Activated naive CD4-positive, alpha-beta T cell treated with anti-CD3 and anti-CD28 coated beads, Interleukin-2, amount 50 U/mL, for 72 hours (primary cell): ENCODE measurements at regions not wholly inside any gene's neighbourhood (a gene's known extent, or its start where the extent isn't known, plus 50 kb on each side); places are given as distances from the start of the nearest gene placed in this dataset.
"Not testable (repeated sequence)": the region's sequence is repeated elsewhere in the genome, so short reads cannot be mapped to it uniquely, and the experiment has no call there.

ENCODE experiments used
- ATAC-seq, 2 donors: fragments of 150-1000 bp; cut with Tn5 transposase; 2 replicates each; pipeline ENCODE4 v1.10.0; 2021; ENCODE audit warnings: mild to moderate bottlenecking in 2 of 2, moderate library complexity in 2 of 2
- DNase-seq, 2 donors: peaks; one replicate each; pipeline ENCODE4 v3.0.0; 2021 to 2022; ENCODE audit warnings: low spot score in 2 of 2
- H3K27ac Mint-ChIP-seq, 2 donors: one replicate each; pipeline ENCODE4 v1.8.0; 2022; ENCODE audit warnings: mild to moderate bottlenecking in 2 of 2, mixed read lengths in 2 of 2
- H3K36me3 Mint-ChIP-seq, 2 donors: one replicate each; pipeline ENCODE4 v1.8.0; 2022; ENCODE audit warnings: mixed read lengths in 2 of 2
- H3K9me3 Mint-ChIP-seq, 2 donors: one replicate each; pipeline ENCODE4 v1.8.0; 2022; ENCODE audit warnings: mixed read lengths in 2 of 2

DNA sequence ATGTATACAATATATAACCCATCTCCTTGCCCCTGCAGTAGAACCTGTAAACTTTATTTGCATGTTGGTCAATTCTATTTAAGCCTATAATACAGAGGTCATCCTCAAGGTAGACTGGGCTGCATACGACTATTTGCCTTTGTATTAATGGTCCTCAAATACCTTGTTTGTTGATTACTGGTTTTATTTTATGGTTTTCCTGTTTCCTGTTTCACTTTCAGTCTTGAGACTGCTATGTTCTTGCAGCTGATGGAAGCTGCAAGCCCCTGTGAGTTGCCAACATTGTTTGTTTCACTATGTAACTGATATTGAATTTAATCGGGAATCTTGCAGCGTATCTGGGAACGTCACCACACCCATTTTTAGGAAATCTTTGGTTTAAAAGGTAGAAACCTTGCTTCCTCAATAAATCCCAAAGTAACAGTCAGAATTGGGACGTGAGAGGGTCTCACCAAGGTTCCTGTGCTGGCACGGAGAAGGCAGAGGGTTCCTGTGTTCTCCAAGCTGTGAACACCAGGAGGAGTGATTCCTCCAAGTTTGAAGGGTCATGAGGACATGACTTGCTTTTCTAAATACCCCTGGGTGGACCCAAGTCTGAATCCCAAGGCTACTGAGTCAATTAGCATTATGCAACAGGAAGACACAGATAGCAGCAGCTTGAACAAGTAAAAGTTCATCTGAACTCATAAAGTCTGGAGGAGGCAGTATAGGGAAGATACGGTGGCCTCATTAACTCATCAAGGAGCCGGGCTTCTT is 110.6 kb upstream of the PNPLA4 start:
- Mint-ChIP-seq H3K9me3 (no peaks in the 10 kb centered on the region), H3K27ac (no peak overlapping the region), H3K36me3 (no peaks in the 10 kb centered on the region)
- DNase-seq = no peak
- ATAC-seq = no peak

DNA sequence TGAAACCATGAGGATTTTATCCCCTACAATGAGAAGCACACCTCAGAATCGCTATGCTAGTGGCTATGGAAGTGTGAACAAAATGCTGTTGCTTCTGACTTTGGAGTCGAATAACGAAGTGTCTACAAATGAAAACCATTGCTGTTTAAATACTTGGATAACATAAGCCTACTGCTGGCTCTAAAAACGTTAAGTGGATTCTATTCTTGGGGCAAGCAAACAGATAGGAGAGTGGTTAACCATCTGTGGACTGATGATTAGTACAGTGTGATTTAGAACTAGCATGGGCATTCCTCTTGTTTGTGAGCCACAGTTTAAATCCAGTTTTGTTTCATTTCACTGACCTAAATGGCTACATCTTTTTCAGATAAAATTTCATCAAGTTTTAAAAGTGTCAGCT is 109.7 kb upstream of the PNPLA4 start:
- H3K27ac Mint-ChIP-seq = no peak overlapping the region
- DNase-seq (no peak), ATAC-seq (no peak)
- H3K36me3 Mint-ChIP-seq = no peaks in the 10 kb centered on the region
- H3K9me3 Mint-ChIP-seq = no peaks in the 10 kb centered on the region

DNA sequence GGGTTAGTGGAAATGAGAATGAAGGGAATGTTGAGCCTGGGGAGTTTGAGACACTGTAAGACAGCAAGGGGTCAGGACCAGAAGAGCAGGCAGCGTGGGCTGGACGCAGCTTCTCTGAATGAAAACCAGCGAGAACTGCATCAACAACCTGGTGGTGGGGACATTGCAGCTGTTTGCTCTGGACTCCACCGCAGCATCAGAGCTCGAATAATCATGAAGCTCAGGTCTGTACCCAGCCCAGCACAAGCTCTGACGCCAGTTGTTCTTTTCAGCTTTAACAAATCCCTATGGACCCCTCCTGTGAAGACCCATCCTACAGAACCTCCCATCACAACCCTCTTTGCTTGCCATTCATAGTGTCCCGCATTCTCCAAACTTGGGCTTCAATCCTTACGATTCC is 106.8 kb upstream of the PNPLA4 start:
- Mint-ChIP-seq H3K36me3 (no peaks in the 10 kb centered on the region), H3K9me3 (no peaks in the 10 kb centered on the region), H3K27ac (no peak overlapping the region)
- ATAC-seq (no peak), DNase-seq (no peak)

DNA sequence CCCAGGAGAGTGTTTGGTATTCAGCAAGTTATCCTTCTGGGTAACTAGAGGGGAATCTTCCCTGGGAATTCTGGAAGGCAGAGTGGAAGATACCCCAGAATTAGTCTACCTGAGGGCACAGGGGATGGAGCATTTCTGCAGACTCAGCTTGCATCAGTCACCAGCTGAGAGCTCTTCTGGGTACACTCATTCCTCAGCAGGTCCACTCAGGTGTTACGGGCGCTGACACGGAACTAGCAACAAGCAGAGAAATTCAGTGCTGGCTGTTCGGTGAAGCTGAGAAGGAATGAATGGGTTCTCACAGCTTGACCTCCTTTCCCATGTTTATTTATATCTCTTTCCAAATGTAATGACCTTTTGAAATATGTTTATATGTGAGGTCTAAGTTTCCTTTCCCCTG is 106.0 kb upstream of the PNPLA4 start:
- no peak for ATAC-seq
- Mint-ChIP-seq H3K9me3 (no peaks in the 10 kb centered on the region), H3K36me3 (no peaks in the 10 kb centered on the region), H3K27ac (no peak overlapping the region)
- DNase-seq = no peak

DNA sequence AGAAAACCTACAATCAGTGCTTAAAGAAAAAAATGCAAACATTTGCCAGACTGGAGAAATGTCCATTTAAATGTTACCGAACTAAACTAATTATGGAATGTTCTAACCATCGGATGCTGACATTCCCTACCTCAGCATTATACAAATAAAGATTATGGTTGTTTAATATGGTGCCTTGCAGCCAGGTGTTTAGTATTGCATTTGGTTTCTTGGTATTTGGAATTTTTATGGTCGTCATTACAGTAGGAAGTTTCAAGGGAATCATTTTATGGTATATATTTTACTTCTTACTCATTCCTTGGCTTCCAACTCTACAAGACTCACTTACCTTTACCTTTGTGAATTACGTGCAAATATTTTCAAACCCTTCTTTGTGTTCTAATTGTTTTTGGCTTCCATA is 103.1 kb upstream of the PNPLA4 start:
- ATAC-seq (no peak), DNase-seq (no peak)
- H3K36me3 Mint-ChIP-seq = no peaks in the 10 kb centered on the region
- no peak overlapping the region for H3K27ac Mint-ChIP-seq
- H3K9me3 Mint-ChIP-seq = no peaks in the 10 kb centered on the region

DNA sequence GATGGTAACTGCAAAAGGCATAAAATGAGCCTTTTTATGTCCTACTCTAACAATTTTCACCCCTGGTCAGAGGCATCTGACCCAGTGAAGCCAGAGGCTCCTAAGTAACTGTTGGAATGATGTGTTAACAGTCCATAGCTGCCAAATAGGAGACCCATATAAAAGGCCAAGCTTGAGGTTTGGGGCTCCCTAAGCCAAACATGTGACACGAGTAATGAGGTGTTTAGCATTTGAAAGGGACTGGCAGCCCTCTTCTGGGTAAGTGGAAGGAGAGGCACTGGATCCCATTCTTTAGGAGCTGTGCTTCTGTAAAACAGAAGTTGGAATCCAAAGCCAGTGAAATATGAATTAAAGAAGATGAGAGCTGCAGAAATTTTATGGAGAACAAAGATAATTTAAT is 100.6 kb upstream of the PNPLA4 start:
- ATAC-seq (no peak), DNase-seq (no peak)
- H3K36me3 Mint-ChIP-seq = no peaks in the 10 kb centered on the region

DNA sequence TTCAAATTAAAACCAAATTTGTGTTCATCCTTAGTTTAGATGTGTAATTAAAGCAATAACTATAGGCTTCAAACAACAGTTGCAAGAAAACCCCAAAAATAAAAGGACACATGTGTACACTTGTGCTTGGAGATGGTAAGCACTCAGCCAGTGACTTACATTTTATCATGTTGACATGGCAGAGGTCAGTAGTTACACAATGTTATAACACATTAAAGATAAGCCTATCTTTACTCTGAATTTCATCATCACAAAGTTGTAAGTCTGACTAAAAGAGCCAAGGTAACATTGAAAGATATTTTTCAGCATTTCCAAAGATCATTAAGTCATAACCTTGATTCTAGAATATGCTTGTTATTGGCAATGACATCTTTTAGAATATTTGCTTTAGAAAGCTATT is 98.5 kb upstream of the PNPLA4 start:
- ATAC-seq = no peak
- Mint-ChIP-seq H3K27ac (no peak overlapping the region), H3K36me3 (no peaks in the 10 kb centered on the region), H3K9me3 (no peaks in the 10 kb centered on the region)
- DNase-seq = no peak

More for the DNA sequence above, 100.6 kb upstream of the PNPLA4 start:
- H3K9me3 Mint-ChIP-seq = no peaks in the 10 kb centered on the region
- no peak overlapping the region for H3K27ac Mint-ChIP-seq

DNA sequence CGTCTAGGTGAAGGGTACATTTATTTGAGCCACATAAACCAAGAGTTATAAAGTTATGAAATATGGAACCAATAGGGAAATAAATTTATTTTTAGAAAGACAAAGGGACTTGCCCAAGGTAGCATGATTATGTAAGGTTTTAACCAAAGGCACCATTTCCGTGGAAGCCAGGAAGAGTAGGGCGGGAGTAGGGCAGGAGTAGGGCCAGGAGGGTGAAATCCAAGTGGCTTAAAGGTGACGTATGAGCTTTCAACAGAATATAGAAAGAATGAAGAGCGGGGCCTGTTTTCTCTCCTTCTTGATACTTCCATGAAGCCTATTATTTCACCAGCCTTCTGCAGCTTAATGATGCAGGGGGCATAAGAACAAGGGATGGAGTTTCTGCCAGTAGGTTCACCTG is 91.7 kb upstream of the PNPLA4 start:
- DNase-seq (no peak), ATAC-seq (no peak)
- Mint-ChIP-seq H3K36me3 (no peaks in the 10 kb centered on the region), H3K9me3 (no peaks in the 10 kb centered on the region), H3K27ac (no peak overlapping the region)

DNA sequence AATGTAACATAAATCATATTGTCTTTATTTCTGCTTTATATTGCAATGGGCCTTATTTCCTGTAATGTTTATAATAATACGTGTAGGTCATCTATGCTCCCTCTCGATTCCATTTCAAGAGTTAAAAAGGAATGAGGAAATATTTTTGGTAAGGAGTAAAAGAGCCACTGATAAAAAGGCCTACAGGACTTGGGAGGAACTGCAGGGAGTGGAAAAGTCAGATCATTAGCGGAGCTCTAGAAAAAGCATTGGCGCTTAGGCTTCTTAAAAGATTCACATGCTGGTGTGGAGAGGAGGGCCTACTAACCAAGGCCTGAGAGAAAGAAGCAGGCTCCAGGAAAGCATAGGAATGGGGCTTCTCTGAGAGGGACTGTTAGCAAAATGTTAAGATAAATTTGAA is 82.9 kb upstream of the PNPLA4 start:
- no peak for ATAC-seq
- H3K9me3 Mint-ChIP-seq = no peaks in the 10 kb centered on the region
- DNase-seq = no peak
- H3K36me3 Mint-ChIP-seq = no peaks in the 10 kb centered on the region
- H3K27ac Mint-ChIP-seq = no peak overlapping the region

DNA sequence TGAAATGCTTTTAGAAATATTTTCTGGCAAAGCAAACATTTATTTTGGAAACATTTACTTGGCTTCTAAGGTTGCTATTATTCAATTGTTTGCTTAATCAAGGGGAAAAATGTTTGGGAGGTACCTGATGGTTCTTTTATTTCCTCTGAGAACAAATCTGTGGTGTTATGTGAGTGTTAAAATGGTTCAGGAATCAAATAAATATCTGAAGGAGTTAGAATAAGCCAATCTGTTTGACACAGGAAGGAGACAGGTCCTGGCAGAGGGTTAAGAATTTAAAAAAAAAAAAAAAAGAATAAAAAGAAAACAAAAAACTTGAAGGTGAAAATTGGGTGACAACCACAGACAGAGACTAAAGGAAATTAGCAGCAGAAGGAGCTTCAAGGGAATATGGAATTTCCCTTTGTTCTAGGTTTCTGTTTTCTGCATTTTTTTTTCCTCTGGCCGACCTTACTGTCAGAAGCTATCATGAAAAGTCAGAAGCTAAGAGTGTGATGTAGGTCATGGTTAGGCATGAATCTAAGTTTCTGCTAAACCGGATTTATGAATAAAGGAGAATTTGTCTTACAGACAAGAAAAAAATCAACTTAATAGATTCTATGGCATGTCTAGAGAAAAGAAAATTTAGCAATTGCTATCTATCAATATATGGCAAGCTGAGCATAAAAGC is 78.6 kb upstream of the PNPLA4 start:
- DNase-seq (no peak), ATAC-seq (no peak)
- Mint-ChIP-seq H3K9me3 (no peaks in the 10 kb centered on the region), H3K36me3 (no peaks in the 10 kb centered on the region), H3K27ac (no peak overlapping the region)

DNA sequence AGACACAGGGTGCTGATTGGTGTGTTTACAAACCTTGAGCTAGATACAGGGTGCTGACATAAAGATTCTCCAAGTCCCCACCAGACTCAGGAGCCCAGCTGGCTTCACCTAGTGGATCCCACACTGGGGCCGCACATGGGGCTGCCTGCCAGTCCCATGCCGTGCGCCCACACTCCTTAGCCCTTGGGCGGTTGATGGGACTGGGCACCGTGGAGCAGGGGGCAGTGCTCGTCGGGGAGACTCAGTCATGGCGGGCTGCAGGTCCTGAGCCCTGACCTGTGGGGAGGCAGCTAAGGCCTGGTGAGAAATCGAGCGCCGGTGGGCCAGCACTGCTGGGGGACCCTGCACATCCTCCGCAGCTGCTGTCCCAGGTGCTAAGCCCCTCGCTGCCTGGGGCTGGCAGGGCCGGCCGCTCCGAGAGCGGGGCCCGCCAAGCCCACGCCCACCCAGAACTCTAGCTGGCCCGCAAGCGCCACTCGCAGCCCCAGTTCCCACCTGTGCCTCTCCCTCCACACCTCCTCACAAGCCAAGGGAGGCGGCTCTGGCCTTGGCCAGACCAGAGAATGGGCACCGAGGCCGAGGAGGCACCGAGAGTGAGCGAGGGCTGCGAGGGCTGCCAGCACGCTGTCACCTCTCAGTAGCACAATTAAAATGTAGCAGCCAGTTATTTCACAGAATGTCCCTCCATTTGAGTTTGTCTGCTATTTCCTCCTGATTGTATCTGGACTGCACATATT is 76.1 kb upstream of the PNPLA4 start:
- ATAC-seq = no peak
- no peaks in the 10 kb centered on the region for H3K36me3 Mint-ChIP-seq
- H3K9me3 Mint-ChIP-seq = no peaks in the 10 kb centered on the region
- H3K27ac Mint-ChIP-seq = no peak overlapping the region
- DNase-seq = no peak

DNA sequence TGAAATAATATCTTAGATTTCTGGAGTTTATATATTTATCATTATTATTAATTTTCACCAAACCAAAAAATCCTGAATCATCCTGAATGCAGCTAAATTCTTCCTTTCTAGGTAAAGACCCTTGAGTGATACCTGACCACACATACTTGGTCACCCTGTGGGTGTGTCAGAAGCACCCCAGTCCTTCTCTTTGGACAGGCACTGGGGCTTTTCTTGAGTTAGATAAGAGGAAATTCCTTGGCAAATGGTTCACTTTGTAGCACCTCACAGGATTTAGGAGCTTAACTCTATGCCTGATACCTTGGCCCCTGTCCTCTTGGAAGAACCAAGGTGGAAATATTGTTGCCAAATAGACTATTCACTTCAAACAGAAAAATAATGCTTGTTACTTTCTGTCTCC is 69.6 kb upstream of the PNPLA4 start:
- H3K9me3 Mint-ChIP-seq = no peaks in the 10 kb centered on the region
- ATAC-seq = no peak
- no peak for DNase-seq
- H3K27ac Mint-ChIP-seq = no peak overlapping the region
- no peaks in the 10 kb centered on the region for H3K36me3 Mint-ChIP-seq

DNA sequence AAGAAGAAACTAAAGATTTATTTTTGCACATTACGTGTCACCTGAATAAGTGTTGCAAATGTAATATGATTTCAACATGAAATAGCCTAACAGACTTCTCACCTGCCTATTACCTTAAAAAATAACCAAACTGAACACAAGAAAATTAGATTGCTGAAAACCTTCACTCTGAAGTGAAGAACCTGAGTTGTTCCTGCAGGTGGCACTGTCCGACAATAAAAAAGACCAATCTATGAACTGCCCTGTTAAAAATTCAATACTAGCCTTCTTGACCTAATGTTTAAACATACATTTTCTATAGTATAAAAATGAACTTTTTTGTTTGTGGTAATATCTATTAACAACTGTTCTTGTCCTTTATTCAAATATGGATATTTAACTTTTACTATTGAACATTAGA is 69.2 kb upstream of the PNPLA4 start:
- DNase-seq = peak in 1 of 2 donors; percentile 2
- Mint-ChIP-seq H3K9me3 (no peaks in the 10 kb centered on the region), H3K27ac (no peak overlapping the region), H3K36me3 (no peaks in the 10 kb centered on the region)
- peak in 1 of 2 donors; percentile 46 for ATAC-seq

DNA sequence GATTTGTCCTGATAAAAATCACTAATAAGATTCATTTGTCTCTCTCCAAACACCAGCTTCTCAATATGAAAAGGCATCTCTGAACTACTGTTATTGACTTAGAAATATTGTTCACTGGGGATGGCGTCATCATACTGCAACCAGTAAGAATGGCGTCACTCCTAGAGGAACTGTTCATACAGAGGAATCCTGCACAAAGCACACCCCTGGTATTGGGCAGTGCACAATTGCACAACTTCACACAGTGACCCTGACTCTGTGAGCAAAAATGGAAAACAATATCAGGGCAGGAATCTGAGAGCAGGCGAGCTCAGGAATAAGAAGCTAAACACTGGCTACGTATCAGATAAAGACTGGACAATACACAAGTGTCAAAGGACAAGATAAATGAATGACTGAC is 66.7 kb upstream of the PNPLA4 start:
- Mint-ChIP-seq H3K36me3 (no peaks in the 10 kb centered on the region), H3K27ac (no peak overlapping the region), H3K9me3 (no peaks in the 10 kb centered on the region)
- no peak for DNase-seq
- no peak for ATAC-seq

DNA sequence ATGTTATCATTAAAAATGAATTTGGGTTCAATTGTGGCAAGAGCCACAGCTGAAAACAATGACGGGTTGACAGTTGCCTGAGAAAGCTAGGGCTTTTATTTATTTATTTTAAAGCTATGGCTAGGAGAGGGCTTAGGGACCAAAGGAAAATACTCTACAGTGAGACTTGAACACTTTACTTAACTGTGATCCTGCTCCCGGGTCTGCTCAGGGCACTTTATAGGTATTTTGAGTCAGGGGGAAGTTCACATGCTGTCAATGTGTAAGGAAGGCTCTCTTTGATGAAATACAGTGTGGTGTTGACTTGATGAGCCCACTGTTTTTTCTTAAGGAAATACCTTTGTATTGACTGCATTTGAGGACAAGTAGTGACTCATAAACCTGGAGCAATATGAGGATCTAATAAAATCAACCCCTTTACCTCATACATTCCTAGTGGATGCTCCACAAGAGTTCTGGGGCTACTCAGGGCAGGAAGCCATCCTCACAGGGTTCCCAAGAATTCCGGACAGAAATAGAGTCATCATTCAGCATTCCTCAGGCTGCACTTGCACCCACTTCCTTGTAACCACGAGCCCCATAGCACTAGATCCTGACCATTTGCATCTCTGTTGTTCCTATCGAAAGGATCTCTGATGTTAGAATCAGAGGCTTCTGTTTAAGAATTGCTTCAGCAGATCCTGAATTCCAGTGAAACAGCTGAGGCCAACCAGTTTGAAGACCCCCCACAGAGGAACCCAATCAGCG is 61.0 kb upstream of the PNPLA4 start:
- DNase-seq, ATAC-seq, H3K9me3 Mint-ChIP-seq, H3K27ac Mint-ChIP-seq, H3K36me3 Mint-ChIP-seq: not testable (repeated sequence)

DNA sequence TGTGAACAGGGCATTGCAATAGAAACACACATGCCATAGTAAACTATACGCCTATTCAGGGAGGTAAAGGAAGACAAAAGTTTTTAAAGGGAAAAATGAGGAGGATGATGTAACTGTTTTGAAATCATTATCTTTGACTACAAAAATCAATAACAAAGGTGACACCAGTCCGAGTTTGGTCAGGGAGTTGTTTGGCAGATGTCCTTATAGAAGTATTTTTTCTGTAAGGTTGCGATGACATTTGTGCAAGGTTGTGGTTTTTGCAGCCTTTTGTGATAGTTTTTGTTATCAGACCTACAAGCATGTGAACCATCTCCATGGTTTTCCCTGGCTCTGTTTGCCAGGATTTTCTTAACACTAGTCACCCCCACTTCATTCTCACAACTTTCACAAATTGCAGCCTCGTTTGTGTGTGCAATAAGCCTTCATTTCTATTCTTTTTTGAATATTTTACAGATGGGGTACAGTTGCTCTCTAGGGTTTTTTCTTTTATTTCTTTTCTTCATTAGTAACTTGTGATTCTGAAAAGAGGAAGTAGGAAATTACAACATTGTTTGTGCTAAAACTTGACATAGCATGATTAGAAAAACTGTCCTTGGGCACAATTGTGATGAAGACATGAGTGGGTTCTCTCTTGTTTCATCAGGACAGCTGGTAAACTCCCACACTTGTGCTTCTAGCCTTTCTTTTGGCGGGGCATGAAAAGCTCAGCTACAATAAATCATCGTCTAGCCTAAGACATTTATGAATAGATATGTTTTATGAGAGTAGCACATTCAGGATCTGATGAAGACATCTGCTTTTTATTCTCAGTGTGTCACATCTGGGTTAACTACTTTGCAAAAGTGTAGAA is 60.2 kb upstream of the PNPLA4 start:
- no peak for DNase-seq
- H3K27ac Mint-ChIP-seq = no peak overlapping the region
- no peak for ATAC-seq
- no peaks in the 10 kb centered on the region for H3K36me3 Mint-ChIP-seq
- no peaks in the 10 kb centered on the region for H3K9me3 Mint-ChIP-seq
